Testis (tissue), 2 donors: ENCODE measurements at regions not wholly inside any gene's neighbourhood (a gene's known extent, or its start where the extent isn't known, plus 50 kb on each side); places are given as distances from the start of the nearest gene placed in this dataset.

Experiments
- POLR2A ChIP-seq: fragments of 450-650 bp; IDR thresholded peaks from one replicate; pipeline ENCODE4 v1.6.1; 2017; ENCODE audit warnings: antibody characterized with exemption, mild to moderate bottlenecking, moderate library complexity
- TF ChIP-seq, protein P1 (sequence below), 3 experiments: fragments of 450-650 bp in 2 of 3; fragments of 200-600 bp in 1 of 3; sonication (generic) in 1 of 3; IDR thresholded peaks; one replicate each; pipeline ENCODE4 v1.5.1; 2016 to 2019; ENCODE audit warnings: antibody characterized with exemption in 3 of 3, mild to moderate bottlenecking in 2 of 3, moderate library complexity in 1 of 3

DNA sequence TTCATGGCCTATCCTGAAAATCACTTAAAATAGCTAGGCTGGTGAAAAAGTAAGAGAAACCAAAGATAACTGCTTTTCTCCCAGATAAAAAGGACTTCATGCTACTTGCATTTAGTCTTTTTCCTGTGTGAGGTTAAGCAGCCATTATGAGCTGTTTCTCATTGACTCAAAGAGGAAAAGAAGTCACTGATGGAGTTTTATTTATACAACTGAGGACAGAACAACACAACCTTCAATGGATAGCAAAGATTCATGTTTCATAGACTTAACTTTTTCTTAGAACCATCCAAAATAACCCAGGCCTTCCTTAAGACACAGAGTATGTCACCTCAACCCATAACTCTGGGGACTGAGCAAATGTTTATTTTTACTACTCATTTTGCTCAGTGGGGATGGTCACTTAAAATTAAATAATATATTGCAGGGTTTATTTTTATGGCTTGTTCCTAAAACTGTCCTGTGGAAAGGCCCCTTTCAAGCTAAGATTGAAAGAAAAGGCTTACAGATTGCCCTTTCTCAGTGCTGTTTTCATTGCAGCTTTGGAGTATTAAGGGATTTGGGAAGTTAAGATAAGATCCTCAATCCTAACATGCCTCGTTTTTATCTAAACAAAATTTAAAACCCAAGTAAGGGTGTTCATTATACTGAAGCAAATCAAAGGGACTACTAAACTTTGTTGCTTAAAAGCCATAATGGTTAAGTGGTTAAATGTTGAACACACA is 252.6 kb upstream of the MAD2L1 start:
- TF ChIP-seq, protein P1, sequence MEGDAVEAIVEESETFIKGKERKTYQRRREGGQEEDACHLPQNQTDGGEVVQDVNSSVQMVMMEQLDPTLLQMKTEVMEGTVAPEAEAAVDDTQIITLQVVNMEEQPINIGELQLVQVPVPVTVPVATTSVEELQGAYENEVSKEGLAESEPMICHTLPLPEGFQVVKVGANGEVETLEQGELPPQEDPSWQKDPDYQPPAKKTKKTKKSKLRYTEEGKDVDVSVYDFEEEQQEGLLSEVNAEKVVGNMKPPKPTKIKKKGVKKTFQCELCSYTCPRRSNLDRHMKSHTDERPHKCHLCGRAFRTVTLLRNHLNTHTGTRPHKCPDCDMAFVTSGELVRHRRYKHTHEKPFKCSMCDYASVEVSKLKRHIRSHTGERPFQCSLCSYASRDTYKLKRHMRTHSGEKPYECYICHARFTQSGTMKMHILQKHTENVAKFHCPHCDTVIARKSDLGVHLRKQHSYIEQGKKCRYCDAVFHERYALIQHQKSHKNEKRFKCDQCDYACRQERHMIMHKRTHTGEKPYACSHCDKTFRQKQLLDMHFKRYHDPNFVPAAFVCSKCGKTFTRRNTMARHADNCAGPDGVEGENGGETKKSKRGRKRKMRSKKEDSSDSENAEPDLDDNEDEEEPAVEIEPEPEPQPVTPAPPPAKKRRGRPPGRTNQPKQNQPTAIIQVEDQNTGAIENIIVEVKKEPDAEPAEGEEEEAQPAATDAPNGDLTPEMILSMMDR (IDR thresholded peaks at IDR 0.05), result no peak
- TF ChIP-seq POLR2A, result no peak
